ENCODE measurements at regions not wholly inside any gene's neighbourhood (a gene's known extent, or its start where the extent isn't known, plus 50 kb on each side); places are given as distances from the start of the nearest gene placed in this dataset.

DNA sequence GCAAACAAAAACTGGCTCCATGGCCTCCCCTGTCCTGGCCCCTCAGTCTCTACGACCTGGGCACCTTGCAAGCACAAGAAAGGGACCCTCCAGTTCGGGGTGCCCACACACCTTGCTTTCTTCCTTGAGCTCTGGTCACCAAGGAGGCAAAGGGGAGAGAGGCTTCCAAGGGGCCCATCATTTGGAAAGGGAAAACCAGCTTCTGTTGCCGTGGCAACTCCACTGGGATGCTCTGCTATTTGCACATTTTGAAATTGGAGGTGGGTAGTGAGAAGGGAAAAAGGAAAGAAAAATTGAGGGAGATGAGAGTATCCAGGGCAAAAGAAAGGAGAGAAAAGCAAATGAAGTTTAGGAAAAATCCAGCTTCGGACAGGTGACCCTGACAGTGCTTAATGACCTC is 388.4 kb downstream of the SHANK2 start:
- H3K4me3 ChIP-seq (ENCODE audit: low read length): no peak overlapping the region
- no peak for DNase-seq (ENCODE audit: low read depth)
- TF ChIP-seq CTCF (IDR thresholded peaks at IDR 0.05; ENCODE audit: insufficient read depth, low read depth, low read length, missing control alignments): no peak

- no peak for DNase-seq (ENCODE audit: low read depth)
- no peak for TF ChIP-seq CTCF (IDR thresholded peaks at IDR 0.05; ENCODE audit: insufficient read depth, low read depth, low read length, missing control alignments)
- H3K4me3 ChIP-seq (ENCODE audit: low read length): no peak overlapping the region
Observed at GRCh38 chr11:70865356-70865755, 387.0 kb downstream of the SHANK2 start.

- H3K4me3 ChIP-seq (ENCODE audit: low read length): no peak overlapping the region
- DNase-seq (ENCODE audit: low read depth): no peak
- no peak for TF ChIP-seq CTCF (IDR thresholded peaks at IDR 0.05; ENCODE audit: insufficient read depth, low read depth, low read length, missing control alignments)
Observed at GRCh38 chr11:70866834-70867233, 385.5 kb downstream of the SHANK2 start.

DNA sequence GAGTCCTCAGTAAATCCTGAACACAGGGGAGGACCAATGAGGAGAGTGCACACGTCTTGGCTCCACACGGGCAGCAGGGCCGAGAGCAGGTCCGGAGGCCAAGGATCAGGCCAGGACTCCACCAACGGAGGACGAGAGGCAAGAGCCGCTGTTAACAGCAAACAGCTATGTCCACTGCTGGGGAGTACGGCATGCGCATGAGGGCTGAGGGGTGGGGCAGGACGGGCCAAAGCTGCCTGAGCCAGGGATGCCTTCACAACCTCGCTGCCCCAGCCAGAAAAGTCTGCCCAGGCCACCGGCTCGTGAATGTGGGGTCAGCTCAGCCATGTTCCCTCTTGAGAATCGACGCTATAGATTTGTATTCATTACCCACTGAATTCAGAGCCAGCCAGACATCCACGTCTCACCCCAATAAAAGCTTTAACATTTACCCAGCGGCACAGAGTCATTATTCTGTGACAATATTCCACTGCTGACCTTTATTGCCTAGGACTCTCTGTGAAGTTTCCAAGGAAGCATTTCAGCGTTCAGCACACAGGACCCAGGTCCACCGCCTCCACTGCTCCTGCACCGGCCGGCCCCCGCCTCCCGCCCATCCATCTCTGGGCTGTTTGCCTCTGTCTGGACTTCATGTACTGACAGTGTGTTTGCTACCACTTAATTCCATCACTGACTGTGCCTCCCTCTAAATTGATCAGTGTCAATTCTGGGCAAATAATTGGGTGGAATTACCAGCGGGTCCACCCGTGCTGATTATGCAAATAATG is 384.9 kb downstream of the SHANK2 start:
- H3K4me3 ChIP-seq (ENCODE audit: low read length): no peak overlapping the region
- no peak for TF ChIP-seq CTCF (IDR thresholded peaks at IDR 0.05; ENCODE audit: insufficient read depth, low read depth, low read length, missing control alignments)
- no peak for DNase-seq (ENCODE audit: low read depth)

DNA sequence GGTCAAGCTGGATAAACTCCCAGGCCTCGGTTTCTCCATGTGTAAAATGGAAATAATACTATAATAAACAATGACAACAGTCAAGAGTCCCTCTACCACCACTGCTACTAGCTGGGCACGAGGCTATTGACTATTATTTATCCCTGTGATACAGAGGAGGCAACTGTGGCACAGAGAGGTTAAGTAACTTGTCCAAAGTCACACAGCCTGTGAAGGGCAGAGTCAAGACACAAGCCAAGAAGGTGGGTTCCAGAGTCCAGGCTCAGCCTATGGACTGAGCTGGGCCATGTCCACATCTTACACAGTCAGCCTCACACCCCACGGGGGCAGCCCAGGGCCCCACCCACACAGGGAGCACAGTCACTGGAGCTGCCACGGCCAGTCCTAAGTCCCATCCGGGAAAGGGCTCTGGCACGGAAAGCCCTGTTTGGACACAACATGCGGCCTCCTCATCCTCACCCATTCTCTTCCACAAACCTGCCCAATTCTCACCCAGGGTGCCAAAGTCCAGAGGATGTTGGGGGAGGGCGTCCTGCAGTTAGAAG is 384.0 kb downstream of the SHANK2 start:
- TF ChIP-seq CTCF (IDR thresholded peaks at IDR 0.05; ENCODE audit: insufficient read depth, low read depth, low read length, missing control alignments): no peak
- no peak for DNase-seq (ENCODE audit: low read depth)
- H3K4me3 ChIP-seq (ENCODE audit: low read length): no peak overlapping the region

DNA sequence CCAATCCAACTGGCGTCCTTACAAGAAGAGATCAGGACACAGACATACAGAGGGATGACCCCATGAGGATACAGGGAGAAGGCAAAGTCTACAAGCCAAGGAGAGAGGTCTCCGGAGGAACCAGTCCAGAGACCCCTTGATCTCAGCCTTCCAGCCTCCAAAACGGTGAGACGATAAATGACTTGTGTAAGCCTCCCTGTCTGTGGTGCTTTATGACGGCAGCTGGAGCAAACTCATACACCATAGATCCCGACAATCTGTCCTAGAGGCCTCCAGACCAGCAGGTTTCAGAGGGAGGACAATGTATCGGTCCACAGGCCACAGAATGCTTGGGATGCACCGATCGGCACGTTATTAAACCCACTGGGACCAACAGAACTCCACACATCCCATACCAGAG is 383.3 kb downstream of the SHANK2 start:
- no peak overlapping the region for H3K4me3 ChIP-seq (ENCODE audit: low read length)
- no peak for DNase-seq (ENCODE audit: low read depth)
- no peak for TF ChIP-seq CTCF (IDR thresholded peaks at IDR 0.05; ENCODE audit: insufficient read depth, low read depth, low read length, missing control alignments)

- no peak overlapping the region for H3K4me3 ChIP-seq (ENCODE audit: low read length)
- peak; percentile 26 for DNase-seq (ENCODE audit: low read depth)
Observed at GRCh38 chr11:70871881-70872280, 380.5 kb downstream of the SHANK2 start.

More at GRCh38 chr11:70871881-70872280, 380.5 kb downstream of the SHANK2 start:
- no peak for TF ChIP-seq CTCF (IDR thresholded peaks at IDR 0.05; ENCODE audit: insufficient read depth, low read depth, low read length, missing control alignments)

Data from epithelial cell of esophagus (primary cell).